ENCODE measurements at regions not wholly inside any gene's neighbourhood (a gene's known extent, or its start where the extent isn't known, plus 50 kb on each side); places are given as distances from the start of the nearest gene placed in this dataset.

DNA sequence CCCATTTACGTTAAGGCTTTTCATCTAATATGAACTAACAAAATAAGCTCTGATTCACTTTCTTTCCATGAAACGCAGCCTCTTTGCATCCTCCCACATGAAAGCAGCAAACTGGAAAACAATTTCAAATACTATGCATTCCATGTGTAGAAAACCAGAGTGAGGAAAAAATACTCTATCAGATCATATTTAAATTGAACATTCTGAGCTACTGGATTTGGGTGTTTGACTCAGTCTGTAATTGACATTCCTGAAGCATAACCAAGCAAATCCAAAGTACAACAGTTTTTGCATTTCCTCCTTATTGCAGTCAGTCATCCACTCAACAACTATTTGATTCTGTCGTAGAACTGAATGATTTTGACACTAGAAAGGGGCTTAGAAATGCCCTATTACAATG, 399.1 kb upstream of the NMUR2 start (continued):
- TF ChIP-seq, protein P1, sequence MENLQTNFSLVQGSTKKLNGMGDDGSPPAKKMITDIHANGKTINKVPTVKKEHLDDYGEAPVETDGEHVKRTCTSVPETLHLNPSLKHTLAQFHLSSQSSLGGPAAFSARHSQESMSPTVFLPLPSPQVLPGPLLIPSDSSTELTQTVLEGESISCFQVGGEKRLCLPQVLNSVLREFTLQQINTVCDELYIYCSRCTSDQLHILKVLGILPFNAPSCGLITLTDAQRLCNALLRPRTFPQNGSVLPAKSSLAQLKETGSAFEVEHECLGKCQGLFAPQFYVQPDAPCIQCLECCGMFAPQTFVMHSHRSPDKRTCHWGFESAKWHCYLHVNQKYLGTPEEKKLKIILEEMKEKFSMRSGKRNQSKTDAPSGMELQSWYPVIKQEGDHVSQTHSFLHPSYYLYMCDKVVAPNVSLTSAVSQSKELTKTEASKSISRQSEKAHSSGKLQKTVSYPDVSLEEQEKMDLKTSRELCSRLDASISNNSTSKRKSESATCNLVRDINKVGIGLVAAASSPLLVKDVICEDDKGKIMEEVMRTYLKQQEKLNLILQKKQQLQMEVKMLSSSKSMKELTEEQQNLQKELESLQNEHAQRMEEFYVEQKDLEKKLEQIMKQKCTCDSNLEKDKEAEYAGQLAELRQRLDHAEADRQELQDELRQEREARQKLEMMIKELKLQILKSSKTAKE (IDR thresholded peaks at IDR 0.05; ENCODE audit: low read depth, poor library complexity, severe bottlenecking) = no peak
- TF ChIP-seq CHD2 (IDR thresholded peaks at IDR 0.05; ENCODE audit: borderline replicate concordance, low read depth, low read length) = no peak
- TF ChIP-seq, protein P2, sequence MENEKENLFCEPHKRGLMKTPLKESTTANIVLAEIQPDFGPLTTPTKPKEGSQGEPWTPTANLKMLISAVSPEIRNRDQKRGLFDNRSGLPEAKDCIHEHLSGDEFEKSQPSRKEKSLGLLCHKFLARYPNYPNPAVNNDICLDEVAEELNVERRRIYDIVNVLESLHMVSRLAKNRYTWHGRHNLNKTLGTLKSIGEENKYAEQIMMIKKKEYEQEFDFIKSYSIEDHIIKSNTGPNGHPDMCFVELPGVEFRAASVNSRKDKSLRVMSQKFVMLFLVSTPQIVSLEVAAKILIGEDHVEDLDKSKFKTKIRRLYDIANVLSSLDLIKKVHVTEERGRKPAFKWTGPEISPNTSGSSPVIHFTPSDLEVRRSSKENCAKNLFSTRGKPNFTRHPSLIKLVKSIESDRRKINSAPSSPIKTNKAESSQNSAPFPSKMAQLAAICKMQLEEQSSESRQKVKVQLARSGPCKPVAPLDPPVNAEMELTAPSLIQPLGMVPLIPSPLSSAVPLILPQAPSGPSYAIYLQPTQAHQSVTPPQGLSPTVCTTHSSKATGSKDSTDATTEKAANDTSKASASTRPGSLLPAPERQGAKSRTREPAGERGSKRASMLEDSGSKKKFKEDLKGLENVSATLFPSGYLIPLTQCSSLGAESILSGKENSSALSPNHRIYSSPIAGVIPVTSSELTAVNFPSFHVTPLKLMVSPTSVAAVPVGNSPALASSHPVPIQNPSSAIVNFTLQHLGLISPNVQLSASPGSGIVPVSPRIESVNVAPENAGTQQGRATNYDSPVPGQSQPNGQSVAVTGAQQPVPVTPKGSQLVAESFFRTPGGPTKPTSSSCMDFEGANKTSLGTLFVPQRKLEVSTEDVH (IDR thresholded peaks at IDR 0.05; ENCODE audit: low read depth, partially characterized antibody) = no peak

DNA sequence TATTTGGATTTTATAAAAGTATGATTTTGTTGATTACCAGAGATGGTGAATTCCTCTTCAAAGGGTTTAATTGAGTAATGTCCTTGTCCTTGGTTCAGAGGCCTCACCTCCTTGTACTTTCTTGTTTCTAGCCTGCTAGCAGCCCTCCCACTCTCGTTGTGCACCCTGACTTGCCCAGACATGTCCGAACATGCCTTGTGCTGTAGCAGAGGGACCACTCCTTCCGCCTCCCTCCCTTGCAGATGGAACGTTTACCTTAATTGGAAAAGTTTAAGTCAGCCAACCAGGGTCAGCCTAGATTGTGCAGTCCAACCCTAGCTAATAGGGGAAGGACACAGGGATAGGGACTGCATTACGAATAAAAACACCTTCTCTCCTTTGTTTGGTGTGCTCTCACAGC, 406.9 kb upstream of the NMUR2 start:
- H3K4me3 ChIP-seq = no peak overlapping the region
- H2AFZ ChIP-seq (ENCODE audit: control insufficient read depth, low read depth, low read length) = peak overlapping the region; percentile 12; the same call in 1 of the 2 replicates
- FAIRE-seq (no peak), ATAC-seq (peak; percentile 73), DNase-seq (ENCODE audit: low read depth, low spot score) (no peak)
- BruUV-seq (replicated peaks) = no TSS peak
- H3K27me3 ChIP-seq (replicated peaks in 1 of 2; ENCODE audit: control insufficient read depth in 2 of 2, insufficient read depth in 2 of 2, low read length in 1 of 2) = no peaks in the 10 kb centered on the region
- H3K4me2 ChIP-seq (ENCODE audit: control insufficient read depth, insufficient read depth) = no peak overlapping the region
- ChIA-PET SMC1A (ENCODE audit: uncharacterized antibody, unreplicated experiment) (no interaction called here), RAD21 (ENCODE audit: unreplicated experiment) (interaction anchor here (1.2 kb wide), 1 partner anchor 11 kb away, joined by 3 read pairs; no protein-coding TSS in a partner anchor), POLR2A (no interaction called here), CTCF (no interaction called here)
- H3K9me3 ChIP-seq (replicated peaks; ENCODE audit: control insufficient read depth, insufficient read depth, low read length) = peaks cover 1% of the 10 kb centered on the region; the same call in 2 of the 3 replicates
- 11% methylated on average over 5 of the region's 5 CpGs for whole genome bisulfite sequencing (ENCODE audit: insufficient coverage, insufficient replicate concordance, low lambda C conversion rate, missing lambda C conversion rate)
- no peak overlapping the region for H3K27ac ChIP-seq (ENCODE audit: control insufficient read depth, insufficient read depth)
- H3K36me3 ChIP-seq (ENCODE audit: control insufficient read depth in 2 of 2, insufficient read depth in 2 of 2, low read length in 1 of 2) = no peaks in the 10 kb centered on the region
- intact Hi-C loops (cut with micrococcal nuclease; ENCODE audit: unreplicated experiment) = no loop called here
- no peak overlapping the region for H3K9ac ChIP-seq (ENCODE audit: control insufficient read depth, insufficient read depth, low read length)
- no peaks in the 10 kb centered on the region for H3K4me1 ChIP-seq (ENCODE audit: control insufficient read depth, insufficient read depth, low read length)
- H3K79me2 ChIP-seq (ENCODE audit: control insufficient read depth, insufficient read depth, low read length) = no peaks in the 10 kb centered on the region
- no peaks in the 10 kb centered on the region for H4K20me1 ChIP-seq (ENCODE audit: control insufficient read depth, insufficient read depth)
- in situ Hi-C loops (cut with MboI) = no loop called here
- TF ChIP-seq, protein P3, sequence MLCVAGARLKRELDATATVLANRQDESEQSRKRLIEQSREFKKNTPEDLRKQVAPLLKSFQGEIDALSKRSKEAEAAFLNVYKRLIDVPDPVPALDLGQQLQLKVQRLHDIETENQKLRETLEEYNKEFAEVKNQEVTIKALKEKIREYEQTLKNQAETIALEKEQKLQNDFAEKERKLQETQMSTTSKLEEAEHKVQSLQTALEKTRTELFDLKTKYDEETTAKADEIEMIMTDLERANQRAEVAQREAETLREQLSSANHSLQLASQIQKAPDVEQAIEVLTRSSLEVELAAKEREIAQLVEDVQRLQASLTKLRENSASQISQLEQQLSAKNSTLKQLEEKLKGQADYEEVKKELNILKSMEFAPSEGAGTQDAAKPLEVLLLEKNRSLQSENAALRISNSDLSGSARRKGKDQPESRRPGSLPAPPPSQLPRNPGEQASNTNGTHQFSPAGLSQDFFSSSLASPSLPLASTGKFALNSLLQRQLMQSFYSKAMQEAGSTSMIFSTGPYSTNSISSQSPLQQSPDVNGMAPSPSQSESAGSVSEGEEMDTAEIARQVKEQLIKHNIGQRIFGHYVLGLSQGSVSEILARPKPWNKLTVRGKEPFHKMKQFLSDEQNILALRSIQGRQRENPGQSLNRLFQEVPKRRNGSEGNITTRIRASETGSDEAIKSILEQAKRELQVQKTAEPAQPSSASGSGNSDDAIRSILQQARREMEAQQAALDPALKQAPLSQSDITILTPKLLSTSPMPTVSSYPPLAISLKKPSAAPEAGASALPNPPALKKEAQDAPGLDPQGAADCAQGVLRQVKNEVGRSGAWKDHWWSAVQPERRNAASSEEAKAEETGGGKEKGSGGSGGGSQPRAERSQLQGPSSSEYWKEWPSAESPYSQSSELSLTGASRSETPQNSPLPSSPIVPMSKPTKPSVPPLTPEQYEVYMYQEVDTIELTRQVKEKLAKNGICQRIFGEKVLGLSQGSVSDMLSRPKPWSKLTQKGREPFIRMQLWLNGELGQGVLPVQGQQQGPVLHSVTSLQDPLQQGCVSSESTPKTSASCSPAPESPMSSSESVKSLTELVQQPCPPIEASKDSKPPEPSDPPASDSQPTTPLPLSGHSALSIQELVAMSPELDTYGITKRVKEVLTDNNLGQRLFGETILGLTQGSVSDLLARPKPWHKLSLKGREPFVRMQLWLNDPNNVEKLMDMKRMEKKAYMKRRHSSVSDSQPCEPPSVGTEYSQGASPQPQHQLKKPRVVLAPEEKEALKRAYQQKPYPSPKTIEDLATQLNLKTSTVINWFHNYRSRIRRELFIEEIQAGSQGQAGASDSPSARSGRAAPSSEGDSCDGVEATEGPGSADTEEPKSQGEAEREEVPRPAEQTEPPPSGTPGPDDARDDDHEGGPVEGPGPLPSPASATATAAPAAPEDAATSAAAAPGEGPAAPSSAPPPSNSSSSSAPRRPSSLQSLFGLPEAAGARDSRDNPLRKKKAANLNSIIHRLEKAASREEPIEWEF (IDR thresholded peaks at IDR 0.05; ENCODE audit: insufficient replicate concordance, low read depth, low read length) = no peak
- TF ChIP-seq, protein P4, sequence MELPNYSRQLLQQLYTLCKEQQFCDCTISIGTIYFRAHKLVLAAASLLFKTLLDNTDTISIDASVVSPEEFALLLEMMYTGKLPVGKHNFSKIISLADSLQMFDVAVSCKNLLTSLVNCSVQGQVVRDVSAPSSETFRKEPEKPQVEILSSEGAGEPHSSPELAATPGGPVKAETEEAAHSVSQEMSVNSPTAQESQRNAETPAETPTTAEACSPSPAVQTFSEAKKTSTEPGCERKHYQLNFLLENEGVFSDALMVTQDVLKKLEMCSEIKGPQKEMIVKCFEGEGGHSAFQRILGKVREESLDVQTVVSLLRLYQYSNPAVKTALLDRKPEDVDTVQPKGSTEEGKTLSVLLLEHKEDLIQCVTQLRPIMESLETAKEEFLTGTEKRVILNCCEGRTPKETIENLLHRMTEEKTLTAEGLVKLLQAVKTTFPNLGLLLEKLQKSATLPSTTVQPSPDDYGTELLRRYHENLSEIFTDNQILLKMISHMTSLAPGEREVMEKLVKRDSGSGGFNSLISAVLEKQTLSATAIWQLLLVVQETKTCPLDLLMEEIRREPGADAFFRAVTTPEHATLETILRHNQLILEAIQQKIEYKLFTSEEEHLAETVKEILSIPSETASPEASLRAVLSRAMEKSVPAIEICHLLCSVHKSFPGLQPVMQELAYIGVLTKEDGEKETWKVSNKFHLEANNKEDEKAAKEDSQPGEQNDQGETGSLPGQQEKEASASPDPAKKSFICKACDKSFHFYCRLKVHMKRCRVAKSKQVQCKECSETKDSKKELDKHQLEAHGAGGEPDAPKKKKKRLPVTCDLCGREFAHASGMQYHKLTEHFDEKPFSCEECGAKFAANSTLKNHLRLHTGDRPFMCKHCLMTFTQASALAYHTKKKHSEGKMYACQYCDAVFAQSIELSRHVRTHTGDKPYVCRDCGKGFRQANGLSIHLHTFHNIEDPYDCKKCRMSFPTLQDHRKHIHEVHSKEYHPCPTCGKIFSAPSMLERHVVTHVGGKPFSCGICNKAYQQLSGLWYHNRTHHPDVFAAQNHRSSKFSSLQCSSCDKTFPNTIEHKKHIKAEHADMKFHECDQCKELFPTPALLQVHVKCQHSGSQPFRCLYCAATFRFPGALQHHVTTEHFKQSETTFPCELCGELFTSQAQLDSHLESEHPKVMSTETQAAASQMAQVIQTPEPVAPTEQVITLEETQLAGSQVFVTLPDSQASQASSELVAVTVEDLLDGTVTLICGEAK (IDR thresholded peaks at IDR 0.05; ENCODE audit: borderline replicate concordance) = peak; percentile 26; the same call in 1 of the 2 replicates
